COLO829 (cell line): ENCODE measurements at regions not wholly inside any gene's neighbourhood (a gene's known extent, or its start where the extent isn't known, plus 50 kb on each side); places are given as distances from the start of the nearest gene placed in this dataset.
"Not testable (repeated sequence)": the region's sequence is repeated elsewhere in the genome, so short reads cannot be mapped to it uniquely, and the experiment has no call there.

ENCODE experiments used
- DNase-seq: peaks from one replicate; pipeline ENCODE4 v3.0.0; 2012; ENCODE audit warnings: low spot score

DNA sequence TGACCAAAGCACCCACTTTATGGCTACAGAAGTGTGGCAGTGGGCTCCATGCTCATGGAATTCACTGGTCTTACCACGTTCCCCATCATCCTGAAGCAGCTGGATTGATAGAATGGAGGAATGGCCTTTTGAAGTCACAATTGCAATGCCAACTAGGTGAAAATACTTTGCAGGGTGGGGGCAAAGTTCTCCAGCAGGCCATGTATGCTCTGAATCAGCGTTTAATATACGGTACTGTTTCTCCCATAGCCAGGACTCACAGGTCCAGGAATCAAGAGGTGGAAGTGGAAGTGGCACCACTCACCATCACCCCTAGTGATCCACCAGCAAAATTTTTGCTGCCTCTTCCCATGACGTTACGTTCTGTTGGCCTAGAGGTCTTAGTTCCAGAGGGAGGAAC lies 60.5 kb upstream of the GMDS start:
- DNase-seq, result no peak

GRCh38 chr6:2302482-2302881 lies 57.1 kb upstream of the GMDS start:
- DNase-seq, result not testable (repeated sequence)

GRCh38 chr6:2296781-2297180 lies 51.4 kb upstream of the GMDS start:
- DNase-seq, result no peak
